GM23338 (cell line): ENCODE measurements at regions not wholly inside any gene's neighbourhood (a gene's known extent, or its start where the extent isn't known, plus 50 kb on each side); places are given as distances from the start of the nearest gene placed in this dataset.

Experiments used
- CREB1 ChIP-seq: fragments of 250-450 bp; sonication (Bioruptor Pico); IDR thresholded peaks from 2 replicates; pipeline ENCODE4 v1.5.0; 2020; ENCODE audit warnings: low read depth, mild to moderate bottlenecking, moderate library complexity
- CTCF ChIP-seq, 2 experiments: fragments of 200-600 bp in 1 of 2; sonication (generic) in 1 of 2; conservative IDR thresholded peaks; 2 replicates each; pipeline versions ENCODE4 v1.5.1 to v1.6.1; 2016 to 2017; ENCODE audit warnings: antibody characterized with exemption in 2 of 2, low read depth in 2 of 2, mild to moderate bottlenecking in 2 of 2, moderate library complexity in 1 of 2
- ETS1 ChIP-seq: IDR thresholded peaks from 2 replicates; pipeline ENCODE4 v1.6.1; 2016; ENCODE audit warnings: antibody characterized with exemption
- EZH2 ChIP-seq: fragments of 200-600 bp; sonication (generic); IDR thresholded peaks from one replicate; pipeline ENCODE4 v1.8.0; 2017; ENCODE audit warnings: antibody characterized with exemption, mild to moderate bottlenecking, low read depth; ENCODE audit not compliant: unreplicated experiment
- EZH2phosphoT487 ChIP-seq: fragments of 200-600 bp; sonication (generic); IDR thresholded peaks from one replicate; pipeline ENCODE4 v1.8.1; 2018; ENCODE audit warnings: antibody characterized with exemption; ENCODE audit not compliant: unreplicated experiment
- JUNB ChIP-seq: IDR thresholded peaks from one replicate; pipeline ENCODE4 v1.6.1; 2016; ENCODE audit warnings: antibody characterized with exemption; ENCODE audit not compliant: unreplicated experiment
- NANOG ChIP-seq: IDR thresholded peaks from 2 replicates; pipeline ENCODE4 v1.6.1; 2016; ENCODE audit warnings: antibody characterized with exemption, borderline replicate concordance
- POLR2AphosphoS5 ChIP-seq: IDR thresholded peaks from 2 replicates; pipeline ENCODE4 v1.6.1; 2016; ENCODE audit warnings: antibody characterized with exemption, low read depth
- STAT1 ChIP-seq: IDR thresholded peaks from one replicate; pipeline ENCODE4 v1.6.1; 2016; ENCODE audit warnings: antibody characterized with exemption; ENCODE audit not compliant: unreplicated experiment
- ZNF114 ChIP-seq: fragments of 250-450 bp; sonication (Bioruptor Pico); IDR thresholded peaks from 2 replicates; pipeline ENCODE4 v1.5.0; 2020; ENCODE audit warnings: mild to moderate bottlenecking, moderate library complexity
- ZNF331 ChIP-seq: fragments of 250-450 bp; sonication (Bioruptor Pico); IDR thresholded peaks from 2 replicates; pipeline ENCODE4 v1.5.0; 2020; ENCODE audit warnings: low read depth, mild to moderate bottlenecking, moderate library complexity
- TF ChIP-seq, protein P1 (sequence below): IDR thresholded peaks from one replicate; pipeline ENCODE4 v1.6.1; 2018; ENCODE audit warnings: antibody characterized with exemption; ENCODE audit not compliant: unreplicated experiment

DNA sequence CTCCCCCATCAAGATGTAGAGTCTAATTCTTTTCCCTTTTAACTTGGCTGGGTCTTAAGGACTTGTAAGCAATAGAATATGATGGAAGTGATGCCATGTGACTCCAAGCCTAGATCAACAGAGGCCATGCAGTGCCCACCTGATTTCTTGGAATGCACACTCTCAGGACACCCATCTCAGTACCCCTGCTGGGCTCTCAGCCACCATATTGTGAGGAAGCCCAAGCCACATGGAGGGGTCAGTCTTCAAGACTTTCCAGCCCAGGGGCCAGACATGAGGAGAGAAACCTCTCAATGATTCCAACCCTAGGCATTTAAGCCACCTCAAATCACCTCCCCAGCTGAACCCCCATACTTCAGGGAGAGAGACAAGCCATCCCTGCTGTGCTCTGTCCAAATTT, 62.2 kb upstream of the CARD11 start:
- TF ChIP-seq CTCF (conservative IDR thresholded peaks at IDR 0.05; ENCODE audit: low read depth in 2 of 2) = no peak
- no peak for TF ChIP-seq EZH2
- TF ChIP-seq, protein P1, sequence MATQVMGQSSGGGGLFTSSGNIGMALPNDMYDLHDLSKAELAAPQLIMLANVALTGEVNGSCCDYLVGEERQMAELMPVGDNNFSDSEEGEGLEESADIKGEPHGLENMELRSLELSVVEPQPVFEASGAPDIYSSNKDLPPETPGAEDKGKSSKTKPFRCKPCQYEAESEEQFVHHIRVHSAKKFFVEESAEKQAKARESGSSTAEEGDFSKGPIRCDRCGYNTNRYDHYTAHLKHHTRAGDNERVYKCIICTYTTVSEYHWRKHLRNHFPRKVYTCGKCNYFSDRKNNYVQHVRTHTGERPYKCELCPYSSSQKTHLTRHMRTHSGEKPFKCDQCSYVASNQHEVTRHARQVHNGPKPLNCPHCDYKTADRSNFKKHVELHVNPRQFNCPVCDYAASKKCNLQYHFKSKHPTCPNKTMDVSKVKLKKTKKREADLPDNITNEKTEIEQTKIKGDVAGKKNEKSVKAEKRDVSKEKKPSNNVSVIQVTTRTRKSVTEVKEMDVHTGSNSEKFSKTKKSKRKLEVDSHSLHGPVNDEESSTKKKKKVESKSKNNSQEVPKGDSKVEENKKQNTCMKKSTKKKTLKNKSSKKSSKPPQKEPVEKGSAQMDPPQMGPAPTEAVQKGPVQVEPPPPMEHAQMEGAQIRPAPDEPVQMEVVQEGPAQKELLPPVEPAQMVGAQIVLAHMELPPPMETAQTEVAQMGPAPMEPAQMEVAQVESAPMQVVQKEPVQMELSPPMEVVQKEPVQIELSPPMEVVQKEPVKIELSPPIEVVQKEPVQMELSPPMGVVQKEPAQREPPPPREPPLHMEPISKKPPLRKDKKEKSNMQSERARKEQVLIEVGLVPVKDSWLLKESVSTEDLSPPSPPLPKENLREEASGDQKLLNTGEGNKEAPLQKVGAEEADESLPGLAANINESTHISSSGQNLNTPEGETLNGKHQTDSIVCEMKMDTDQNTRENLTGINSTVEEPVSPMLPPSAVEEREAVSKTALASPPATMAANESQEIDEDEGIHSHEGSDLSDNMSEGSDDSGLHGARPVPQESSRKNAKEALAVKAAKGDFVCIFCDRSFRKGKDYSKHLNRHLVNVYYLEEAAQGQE = no peak
- no peak for TF ChIP-seq CREB1 (CRISPR knock-in tag)
- TF ChIP-seq STAT1 = no peak
- TF ChIP-seq EZH2phosphoT487 = no peak
- TF ChIP-seq ETS1 = no peak
- TF ChIP-seq POLR2AphosphoS5 = no peak
- no peak for TF ChIP-seq ZNF331 (CRISPR knock-in tag)
- no peak for TF ChIP-seq NANOG
- TF ChIP-seq ZNF114 (CRISPR knock-in tag) = no peak
- TF ChIP-seq JUNB = no peak
